DND-41 (cell line): ENCODE measurements at regions not wholly inside any gene's neighbourhood (a gene's known extent, or its start where the extent isn't known, plus 50 kb on each side); places are given as distances from the start of the nearest gene placed in this dataset.

ENCODE experiments used
- ATAC-seq: fragments of 200-7000 bp; cut with Tn5 transposase; 3 replicates; pipeline ENCODE4 v1.9.1; 2021; ENCODE audit warnings: low read depth; ENCODE audit not compliant: insufficient read depth
- DNase-seq: peaks from one replicate; pipeline ENCODE4 v3.0.0-alpha.2; 2020
- H2AFZ ChIP-seq: 2 replicates; pipeline ENCODE4 v1.6.0; 2012; ENCODE audit warnings: low read depth, low read length
- H3K27ac ChIP-seq: 2 replicates; pipeline ENCODE4 v1.5.1; 2012; ENCODE audit warnings: low read length, inconsistent platforms
- H3K27me3 ChIP-seq: fragments of 200-600 bp; sonication (generic); 2 replicates; pipeline ENCODE4 v1.6.0; 2012; ENCODE audit warnings: low read length, mild to moderate bottlenecking, inconsistent platforms; ENCODE audit not compliant: insufficient read depth, poor library complexity
- H3K36me3 ChIP-seq: 2 replicates; pipeline ENCODE4 v1.5.1; 2012; ENCODE audit warnings: low read length, inconsistent platforms; ENCODE audit not compliant: insufficient read depth
- H3K4me1 ChIP-seq: 2 replicates; pipeline ENCODE4 v1.5.1; 2012; ENCODE audit warnings: mild to moderate bottlenecking, low read length; ENCODE audit not compliant: insufficient read depth
- H3K4me2 ChIP-seq: 2 replicates; pipeline ENCODE4 v1.6.0; 2012; ENCODE audit warnings: mild to moderate bottlenecking, moderate library complexity, low read length, inconsistent platforms; ENCODE audit not compliant: insufficient read depth
- H3K4me3 ChIP-seq, 2 experiments: fragments of 200-600 bp in 1 of 2; shearing (Covaris generic) in 1 of 2; 2 replicates each; pipeline ENCODE4 v1.5.1; 2012 to 2016; ENCODE audit warnings: inconsistent platforms in 2 of 2, low read length in 2 of 2, mild to moderate bottlenecking in 2 of 2, low read depth in 1 of 2, moderate library complexity in 1 of 2
- H3K79me2 ChIP-seq: 2 replicates; pipeline ENCODE4 v1.6.0; 2012; ENCODE audit warnings: low read length, inconsistent platforms; ENCODE audit not compliant: insufficient read depth
- H3K9ac ChIP-seq: 2 replicates; pipeline ENCODE4 v1.6.0; 2012; ENCODE audit warnings: low read depth, mild to moderate bottlenecking, inconsistent platforms, low read length, moderate library complexity
- H3K9me3 ChIP-seq: 2 replicates; pipeline ENCODE4 v1.5.1; 2012; ENCODE audit warnings: low read length, moderate library complexity, mild to moderate bottlenecking, inconsistent platforms; ENCODE audit not compliant: insufficient read depth, severe bottlenecking
- H4K20me1 ChIP-seq: 2 replicates; pipeline ENCODE4 v1.6.0; 2012; ENCODE audit warnings: low read length; ENCODE audit not compliant: insufficient read depth
- EZH2 ChIP-seq: IDR thresholded peaks from 3 replicates; pipeline ENCODE4 v1.6.1; 2012; ENCODE audit warnings: borderline replicate concordance, low read depth, mild to moderate bottlenecking, moderate library complexity, low read length, inconsistent platforms; ENCODE audit not compliant: severe bottlenecking
- TF ChIP-seq, protein P1 (sequence below): IDR thresholded peaks from 2 replicates; pipeline ENCODE4 v1.5.1; 2012; ENCODE audit warnings: borderline replicate concordance, low read length, moderate library complexity, mild to moderate bottlenecking; ENCODE audit not compliant: poor library complexity, severe bottlenecking; ENCODE audit errors: extremely low read depth

DNA sequence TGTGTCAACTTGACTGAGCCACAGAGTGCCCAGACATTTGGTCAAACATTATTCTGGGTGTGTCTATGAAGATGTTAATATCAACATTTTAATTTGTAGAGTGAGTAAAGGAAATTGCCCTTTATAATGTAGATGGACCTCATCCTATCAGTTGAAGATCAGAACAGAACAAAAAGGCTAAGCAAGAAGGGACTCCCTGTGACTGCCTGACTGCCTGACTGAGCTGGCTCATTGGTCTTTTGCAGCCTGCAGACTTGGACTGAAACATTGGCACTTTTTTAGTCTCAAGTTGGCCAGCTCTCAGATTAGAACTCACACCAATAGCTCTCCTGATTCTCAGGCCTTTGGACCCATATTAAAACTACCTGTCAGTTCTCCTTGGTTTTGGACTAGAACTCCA is 600.4 kb upstream of the SLITRK6 start:
- Histone ChIP-seq H4K20me1 (no peaks in the 10 kb centered on the region), H3K9me3 (no peaks in the 10 kb centered on the region), H2AFZ (no peak overlapping the region), H3K27ac (no peak overlapping the region), H3K4me2 (no peak overlapping the region), H3K4me3 (no peak overlapping the region), H3K27me3 (no peaks in the 10 kb centered on the region), H3K36me3 (no peaks in the 10 kb centered on the region), H3K9ac (no peak overlapping the region), H3K79me2 (no peaks in the 10 kb centered on the region), H3K4me1 (no peaks in the 10 kb centered on the region)
- ATAC-seq = no peak
- TF ChIP-seq, protein P1, sequence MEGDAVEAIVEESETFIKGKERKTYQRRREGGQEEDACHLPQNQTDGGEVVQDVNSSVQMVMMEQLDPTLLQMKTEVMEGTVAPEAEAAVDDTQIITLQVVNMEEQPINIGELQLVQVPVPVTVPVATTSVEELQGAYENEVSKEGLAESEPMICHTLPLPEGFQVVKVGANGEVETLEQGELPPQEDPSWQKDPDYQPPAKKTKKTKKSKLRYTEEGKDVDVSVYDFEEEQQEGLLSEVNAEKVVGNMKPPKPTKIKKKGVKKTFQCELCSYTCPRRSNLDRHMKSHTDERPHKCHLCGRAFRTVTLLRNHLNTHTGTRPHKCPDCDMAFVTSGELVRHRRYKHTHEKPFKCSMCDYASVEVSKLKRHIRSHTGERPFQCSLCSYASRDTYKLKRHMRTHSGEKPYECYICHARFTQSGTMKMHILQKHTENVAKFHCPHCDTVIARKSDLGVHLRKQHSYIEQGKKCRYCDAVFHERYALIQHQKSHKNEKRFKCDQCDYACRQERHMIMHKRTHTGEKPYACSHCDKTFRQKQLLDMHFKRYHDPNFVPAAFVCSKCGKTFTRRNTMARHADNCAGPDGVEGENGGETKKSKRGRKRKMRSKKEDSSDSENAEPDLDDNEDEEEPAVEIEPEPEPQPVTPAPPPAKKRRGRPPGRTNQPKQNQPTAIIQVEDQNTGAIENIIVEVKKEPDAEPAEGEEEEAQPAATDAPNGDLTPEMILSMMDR = no peak
- no peak for TF ChIP-seq EZH2
- no peak for DNase-seq

DNA sequence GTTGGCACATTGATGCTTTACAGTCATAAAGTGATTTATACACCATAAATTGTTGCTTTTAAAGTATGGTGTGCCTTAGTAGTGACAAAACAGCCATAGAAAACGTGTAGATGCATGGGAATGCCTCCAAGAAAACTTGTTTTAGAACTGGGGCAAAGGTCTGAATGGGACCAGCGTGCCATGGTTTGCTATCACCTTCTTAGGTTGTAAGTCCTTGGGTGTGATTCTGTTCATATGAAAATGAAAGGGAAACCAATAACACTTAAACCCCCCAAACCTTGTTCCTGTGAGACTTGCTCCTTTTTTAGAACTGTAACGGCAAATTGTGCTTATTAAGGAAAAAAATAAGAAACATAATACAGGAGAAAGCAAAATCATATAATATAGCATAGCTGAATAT is 603.3 kb upstream of the SLITRK6 start:
- ATAC-seq (no peak), DNase-seq (no peak)
- Histone ChIP-seq H3K27ac (no peak overlapping the region), H3K36me3 (no peaks in the 10 kb centered on the region), H3K27me3 (no peaks in the 10 kb centered on the region), H3K9me3 (no peaks in the 10 kb centered on the region), H3K79me2 (no peaks in the 10 kb centered on the region), H3K9ac (no peak overlapping the region), H3K4me3 (no peak overlapping the region), H4K20me1 (no peaks in the 10 kb centered on the region), H3K4me1 (no peaks in the 10 kb centered on the region), H2AFZ (no peak overlapping the region), H3K4me2 (no peak overlapping the region)
- TF ChIP-seq EZH2 = no peak
- TF ChIP-seq, protein P1 = no peak

DNA sequence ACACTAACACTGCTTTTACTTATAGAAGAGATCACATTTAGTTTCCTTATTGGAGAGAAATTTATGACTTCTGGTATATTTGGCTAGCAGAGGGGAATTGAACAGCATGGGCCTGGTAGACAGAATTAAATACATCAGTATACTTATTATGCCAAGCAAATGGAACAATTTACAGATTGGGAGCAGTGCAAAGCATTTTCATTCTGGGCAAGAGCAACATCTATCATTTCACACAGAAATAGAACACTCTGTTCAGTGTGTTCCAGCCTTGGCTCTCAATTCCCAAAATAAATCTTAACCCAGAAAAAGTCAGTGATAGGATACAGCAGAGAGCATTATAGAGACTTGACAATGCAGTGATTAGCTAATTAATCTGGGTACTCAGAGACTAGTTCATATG is 604.0 kb upstream of the SLITRK6 start:
- DNase-seq = no peak
- Histone ChIP-seq H3K4me1 (no peaks in the 10 kb centered on the region), H2AFZ (no peak overlapping the region), H4K20me1 (no peaks in the 10 kb centered on the region), H3K36me3 (no peaks in the 10 kb centered on the region), H3K27ac (no peak overlapping the region), H3K9me3 (no peaks in the 10 kb centered on the region), H3K9ac (no peak overlapping the region), H3K4me2 (no peak overlapping the region), H3K79me2 (no peaks in the 10 kb centered on the region), H3K27me3 (no peaks in the 10 kb centered on the region), H3K4me3 (no peak overlapping the region)
- TF ChIP-seq EZH2 = no peak
- TF ChIP-seq, protein P1 = no peak
- no peak for ATAC-seq
